ENCODE measurements at regions not wholly inside any gene's neighbourhood (a gene's known extent, or its start where the extent isn't known, plus 50 kb on each side); places are given as distances from the start of the nearest gene placed in this dataset.

DNA sequence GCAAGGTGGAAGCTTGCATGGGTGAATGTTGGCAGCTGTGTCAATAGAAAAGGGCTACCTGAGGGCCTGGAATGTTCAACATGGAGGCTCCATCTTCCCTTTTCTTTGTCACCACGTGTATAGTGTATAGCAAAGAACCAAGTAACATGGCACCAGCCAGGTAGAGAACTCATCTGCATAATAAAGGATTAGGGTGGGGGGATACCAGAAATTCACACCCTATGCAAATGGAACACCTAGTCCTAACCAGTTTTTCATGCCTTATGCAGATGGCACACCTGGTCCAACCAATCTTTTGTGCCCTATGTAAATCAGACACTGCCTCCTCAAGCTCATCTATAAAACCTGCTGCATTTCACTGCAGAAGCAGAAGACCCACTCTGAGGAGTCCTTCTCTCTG lies 169.6 kb upstream of the GLRA2 start:
- TF ChIP-seq EZH2 (IDR thresholded peaks at IDR 0.05; ENCODE audit: low read depth, unreplicated experiment) (no peak), ZNF114 (CRISPR knock-in tag; IDR thresholded peaks at IDR 0.05) (no peak)
- TF ChIP-seq, protein P1, sequence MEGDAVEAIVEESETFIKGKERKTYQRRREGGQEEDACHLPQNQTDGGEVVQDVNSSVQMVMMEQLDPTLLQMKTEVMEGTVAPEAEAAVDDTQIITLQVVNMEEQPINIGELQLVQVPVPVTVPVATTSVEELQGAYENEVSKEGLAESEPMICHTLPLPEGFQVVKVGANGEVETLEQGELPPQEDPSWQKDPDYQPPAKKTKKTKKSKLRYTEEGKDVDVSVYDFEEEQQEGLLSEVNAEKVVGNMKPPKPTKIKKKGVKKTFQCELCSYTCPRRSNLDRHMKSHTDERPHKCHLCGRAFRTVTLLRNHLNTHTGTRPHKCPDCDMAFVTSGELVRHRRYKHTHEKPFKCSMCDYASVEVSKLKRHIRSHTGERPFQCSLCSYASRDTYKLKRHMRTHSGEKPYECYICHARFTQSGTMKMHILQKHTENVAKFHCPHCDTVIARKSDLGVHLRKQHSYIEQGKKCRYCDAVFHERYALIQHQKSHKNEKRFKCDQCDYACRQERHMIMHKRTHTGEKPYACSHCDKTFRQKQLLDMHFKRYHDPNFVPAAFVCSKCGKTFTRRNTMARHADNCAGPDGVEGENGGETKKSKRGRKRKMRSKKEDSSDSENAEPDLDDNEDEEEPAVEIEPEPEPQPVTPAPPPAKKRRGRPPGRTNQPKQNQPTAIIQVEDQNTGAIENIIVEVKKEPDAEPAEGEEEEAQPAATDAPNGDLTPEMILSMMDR (conservative IDR thresholded peaks at IDR 0.05; ENCODE audit: low read depth in 2 of 2) = no peak
